SJCRH30 (cell line): ENCODE measurements at regions not wholly inside any gene's neighbourhood (a gene's known extent, or its start where the extent isn't known, plus 50 kb on each side); places are given as distances from the start of the nearest gene placed in this dataset.

Experiments
- DNase-seq, 2 experiments: peaks; one replicate each; pipeline ENCODE4 v3.0.0-alpha.2; 2015 to 2020
- H3K27ac ChIP-seq: fragments of 250-450 bp; sonication (Bioruptor Pico); 2 replicates; pipeline ENCODE4 v1.5.1; 2020; ENCODE audit warnings: mild to moderate bottlenecking, moderate library complexity
- H3K27me3 ChIP-seq: fragments of 250-450 bp; sonication (Bioruptor Pico); 2 replicates; pipeline ENCODE4 v1.5.1; 2020; ENCODE audit warnings: mild to moderate bottlenecking, moderate library complexity
- H3K36me3 ChIP-seq: fragments of 250-450 bp; sonication (Bioruptor Pico); 2 replicates; pipeline ENCODE4 v1.5.1; 2020; ENCODE audit warnings: mild to moderate bottlenecking, moderate library complexity
- H3K4me1 ChIP-seq: fragments of 250-450 bp; sonication (Bioruptor Pico); 2 replicates; pipeline ENCODE4 v1.5.1; 2020; ENCODE audit warnings: mild to moderate bottlenecking, moderate library complexity
- H3K4me3 ChIP-seq: fragments of 250-450 bp; sonication (Bioruptor Pico); 2 replicates; pipeline ENCODE4 v1.5.1; 2020; ENCODE audit warnings: mild to moderate bottlenecking, moderate library complexity
- H3K9me3 ChIP-seq: fragments of 250-450 bp; sonication (Bioruptor Pico); replicated peaks from 2 replicates; pipeline ENCODE4 v1.5.1; 2020; ENCODE audit warnings: mild to moderate bottlenecking, moderate library complexity

DNA sequence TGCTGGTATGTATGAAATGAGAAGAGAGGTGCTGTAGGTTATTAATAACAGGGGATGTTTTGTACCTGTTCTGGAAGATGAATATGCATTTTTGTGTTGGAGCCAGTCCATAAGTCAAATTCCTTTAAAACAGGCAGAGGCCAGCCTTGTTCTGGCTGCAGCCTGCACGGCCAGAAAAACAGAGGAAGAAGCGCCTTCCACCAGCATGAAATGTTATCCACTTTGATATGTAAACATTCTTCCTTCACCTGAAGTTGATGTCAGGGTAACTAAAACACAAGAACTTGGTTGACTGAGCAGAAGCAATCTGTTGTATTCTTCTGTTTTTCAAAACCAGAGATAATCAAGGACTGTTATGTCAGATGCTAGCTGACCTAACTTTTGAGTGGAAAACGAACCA is 237.9 kb upstream of the PLEKHG7 start:
- Histone ChIP-seq H3K4me1 (peaks cover 47% of the 10 kb centered on the region), H3K4me3 (peak overlapping the region; percentile 53), H3K27ac (peak overlapping the region; percentile 94), H3K27me3 (no peaks in the 10 kb centered on the region), H3K9me3 (no peaks in the 10 kb centered on the region), H3K36me3 (no peaks in the 10 kb centered on the region)
- DNase-seq = peak in 1 of 2 experiments; percentile 12

DNA sequence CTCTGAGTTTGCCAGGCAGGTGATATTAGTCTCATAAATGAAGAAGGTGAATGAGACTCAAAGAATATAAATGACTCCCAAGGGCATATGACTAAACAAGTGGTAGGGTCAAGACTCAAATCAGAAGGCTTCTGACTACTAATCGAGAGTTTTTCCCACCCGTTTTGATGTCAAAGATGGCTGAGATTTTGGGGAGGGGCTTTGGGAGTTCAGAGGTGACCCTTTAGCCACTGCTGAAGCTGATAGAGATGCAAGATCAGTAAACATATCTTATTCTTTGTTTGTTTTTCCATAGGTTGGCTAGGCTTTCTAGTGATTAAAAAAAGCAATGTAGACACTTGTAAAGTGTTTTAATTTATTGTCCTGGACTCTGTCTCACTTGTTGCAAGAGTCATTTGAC is 239.6 kb upstream of the PLEKHG7 start:
- no peaks in the 10 kb centered on the region for H3K27me3 ChIP-seq
- no peaks in the 10 kb centered on the region for H3K36me3 ChIP-seq
- no peak for DNase-seq
- H3K9me3 ChIP-seq = no peaks in the 10 kb centered on the region
- H3K4me1 ChIP-seq = peaks cover 34% of the 10 kb centered on the region
- H3K27ac ChIP-seq = no peak overlapping the region
- no peak overlapping the region for H3K4me3 ChIP-seq

DNA sequence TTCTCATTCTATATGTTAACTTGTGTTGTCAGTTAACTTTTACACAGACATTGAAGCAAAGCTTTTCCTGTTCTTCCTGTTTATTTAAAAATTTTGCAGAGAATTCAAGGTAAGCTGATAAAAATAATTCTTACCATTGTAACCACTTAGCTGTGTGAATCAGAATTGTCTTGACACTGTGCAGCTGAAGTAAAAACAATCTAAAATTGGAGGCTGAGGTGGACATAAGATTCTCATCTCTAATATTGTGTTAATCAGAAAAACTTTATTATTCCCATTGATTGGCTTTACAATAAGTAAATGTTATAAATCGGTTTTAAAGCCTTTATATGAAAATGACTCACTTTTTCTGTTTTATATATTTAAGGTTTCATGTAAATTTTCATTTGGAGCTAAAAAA is 240.3 kb upstream of the PLEKHG7 start:
- Histone ChIP-seq H3K36me3 (no peaks in the 10 kb centered on the region), H3K4me3 (no peak overlapping the region), H3K9me3 (no peaks in the 10 kb centered on the region), H3K4me1 (peaks cover 29% of the 10 kb centered on the region), H3K27me3 (no peaks in the 10 kb centered on the region), H3K27ac (no peak overlapping the region)
- DNase-seq = no peak

DNA sequence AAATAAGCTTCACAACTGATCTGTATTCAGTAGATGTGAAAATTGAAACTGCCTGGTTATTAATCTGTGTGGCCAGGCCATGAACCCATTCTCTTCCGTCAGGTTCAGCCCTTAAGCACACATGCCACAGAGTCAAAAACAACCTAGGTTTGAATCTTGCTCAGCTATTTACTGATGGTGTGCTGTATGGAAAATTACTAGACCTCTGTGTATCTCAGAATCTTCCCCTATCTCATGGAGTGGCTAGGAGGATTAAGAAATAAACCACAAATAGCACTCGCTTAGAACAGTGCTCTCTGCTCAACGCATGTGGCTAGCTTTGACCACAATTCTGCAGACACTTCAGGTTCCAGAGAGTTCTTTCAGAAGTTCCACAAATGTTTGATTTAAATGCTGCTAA is 240.7 kb upstream of the PLEKHG7 start:
- Histone ChIP-seq H3K4me3 (no peak overlapping the region), H3K36me3 (no peaks in the 10 kb centered on the region), H3K27ac (peak overlapping the region; percentile 13; the same call in 1 of the 2 replicates), H3K9me3 (no peaks in the 10 kb centered on the region), H3K27me3 (no peaks in the 10 kb centered on the region), H3K4me1 (peaks cover 29% of the 10 kb centered on the region)
- peak; percentile 24 to 59 for DNase-seq

DNA sequence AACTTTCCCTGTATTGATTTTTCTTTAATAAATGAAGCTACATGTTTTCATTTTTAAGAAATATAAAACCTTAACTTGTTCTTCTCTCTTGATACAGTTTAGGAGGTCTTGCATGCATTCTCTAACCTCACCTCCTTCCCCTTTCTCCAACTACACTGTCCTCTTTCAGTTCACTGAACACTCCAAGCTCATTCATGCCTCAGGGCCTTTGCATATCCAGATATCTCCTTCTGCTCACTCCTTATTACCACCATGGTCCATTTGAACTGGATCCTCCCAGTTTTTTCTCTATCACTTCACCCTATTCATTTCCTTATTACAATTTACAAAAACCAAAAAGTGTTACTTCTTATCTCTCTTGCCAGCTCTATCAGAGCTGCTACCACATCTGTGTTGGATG is 242.9 kb upstream of the PLEKHG7 start:
- Histone ChIP-seq H3K27ac (no peak overlapping the region), H3K9me3 (no peaks in the 10 kb centered on the region; the same call in 1 of the 2 replicates), H3K4me1 (peaks cover 25% of the 10 kb centered on the region), H3K27me3 (no peaks in the 10 kb centered on the region), H3K4me3 (no peak overlapping the region), H3K36me3 (no peaks in the 10 kb centered on the region)
- no peak for DNase-seq

DNA sequence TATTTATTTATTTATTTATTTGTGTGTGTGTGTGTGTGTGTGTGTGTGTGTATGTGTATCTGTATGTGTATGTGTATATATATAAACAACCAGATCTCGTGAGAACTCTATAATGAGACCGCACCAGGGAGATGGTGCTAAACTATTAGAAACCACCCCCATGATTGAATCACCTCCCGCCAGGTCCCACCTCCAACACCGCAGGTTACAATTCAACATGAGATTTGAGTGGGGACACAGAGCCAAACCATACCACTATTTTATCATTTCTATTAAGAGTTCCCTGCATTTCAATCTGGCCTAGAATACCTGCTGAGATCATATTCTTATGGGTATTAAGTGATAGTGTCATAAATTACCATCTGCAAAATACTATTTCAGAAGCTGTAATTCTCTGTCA is 243.8 kb upstream of the PLEKHG7 start:
- Histone ChIP-seq H3K9me3 (no peaks in the 10 kb centered on the region; the same call in 1 of the 2 replicates), H3K4me1 (peaks cover 26% of the 10 kb centered on the region), H3K27ac (no peak overlapping the region), H3K36me3 (no peaks in the 10 kb centered on the region), H3K4me3 (no peak overlapping the region), H3K27me3 (no peaks in the 10 kb centered on the region)
- no peak for DNase-seq

DNA sequence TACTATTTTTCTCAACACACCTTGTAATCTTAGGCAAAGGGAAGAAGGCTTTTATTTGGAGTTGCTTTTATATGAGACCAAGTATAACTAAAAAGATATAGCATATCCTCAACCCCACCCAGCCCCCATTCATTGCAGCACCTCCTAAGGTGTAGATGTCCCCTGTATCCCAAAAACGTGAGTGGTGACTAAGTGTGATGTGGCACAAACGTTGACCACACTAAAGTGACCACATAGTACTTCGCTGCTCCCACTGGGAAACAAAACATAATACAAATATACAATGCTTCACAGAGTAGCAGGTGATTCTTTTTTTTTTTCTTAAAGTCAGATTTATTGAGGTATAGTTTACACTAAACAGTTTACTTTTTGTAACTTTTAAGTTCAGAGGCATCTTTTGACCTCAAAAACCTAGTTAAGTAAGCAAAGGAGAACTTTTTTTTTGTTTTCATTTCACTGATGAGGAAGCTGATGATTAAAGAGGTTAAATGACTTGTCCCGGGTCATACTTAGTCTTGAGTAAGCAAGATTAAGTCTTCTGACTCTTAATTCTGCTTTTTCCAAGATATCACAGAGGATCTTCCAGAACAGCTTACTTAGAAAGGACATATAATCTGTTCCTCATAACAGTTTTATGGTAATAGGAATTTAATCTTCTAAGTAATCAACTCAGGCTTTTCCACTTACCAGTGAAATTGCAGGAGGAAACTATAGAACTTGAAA is 245.2 kb upstream of the PLEKHG7 start:
- DNase-seq = no peak
- H3K27me3 ChIP-seq = no peaks in the 10 kb centered on the region
- H3K4me3 ChIP-seq = no peak overlapping the region
- H3K4me1 ChIP-seq = peaks cover 31% of the 10 kb centered on the region
- H3K9me3 ChIP-seq = no peaks in the 10 kb centered on the region; the same call in 1 of the 2 replicates
- no peaks in the 10 kb centered on the region for H3K36me3 ChIP-seq
- H3K27ac ChIP-seq = no peak overlapping the region

DNA sequence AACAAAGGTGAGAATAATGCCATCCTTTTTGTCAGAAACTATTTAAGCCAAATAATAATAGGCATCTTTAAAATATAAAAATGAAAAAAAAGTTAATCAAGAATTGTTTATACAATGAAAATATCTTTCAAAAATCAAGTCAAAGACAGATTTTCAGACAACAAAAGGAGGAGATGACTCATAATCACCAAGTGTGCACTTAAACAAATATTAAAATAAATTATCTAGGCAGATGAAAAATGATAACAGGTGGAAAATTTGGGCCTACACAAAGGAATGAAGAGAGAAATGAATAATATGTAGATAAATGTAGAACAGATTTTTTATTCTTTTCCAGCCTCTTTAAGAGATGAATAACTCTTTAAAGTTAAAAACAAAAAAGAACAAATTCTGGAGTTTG is 250.0 kb upstream of the PLEKHG7 start:
- no peak for DNase-seq
- Histone ChIP-seq H3K27me3 (no peaks in the 10 kb centered on the region), H3K4me3 (no peak overlapping the region)

DNA sequence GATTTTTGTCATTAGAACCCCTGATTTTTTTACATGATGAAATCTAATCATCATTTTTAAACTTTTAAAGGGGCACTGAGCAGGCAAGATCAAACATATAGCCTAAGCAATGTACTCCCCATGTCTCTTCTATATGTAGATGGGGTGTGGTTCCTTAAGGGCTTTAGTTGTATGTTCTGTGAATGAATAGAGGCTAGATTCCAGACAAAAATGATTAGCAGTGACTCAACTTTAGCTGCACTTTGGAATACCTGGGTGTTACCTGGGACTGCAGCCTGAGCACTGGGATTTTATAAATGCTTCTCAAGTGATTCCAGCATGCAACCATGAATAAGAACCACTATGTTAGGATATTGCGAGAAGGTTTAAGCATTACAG is 256.7 kb upstream of the PLEKHG7 start:
- Histone ChIP-seq H3K9me3 (0 out of 2 replicates have a peak, but pooled peaks cover 2% of the 10 kb centered on the region), H3K27me3 (no peaks in the 10 kb centered on the region), H3K27ac (no peak overlapping the region), H3K36me3 (no peaks in the 10 kb centered on the region), H3K4me3 (no peak overlapping the region), H3K4me1 (peaks cover 14% of the 10 kb centered on the region)
- no peak for DNase-seq

More for the DNA sequence above, 250.0 kb upstream of the PLEKHG7 start:
- Histone ChIP-seq H3K9me3 (peaks cover 2% of the 10 kb centered on the region; the same call in 1 of the 2 replicates), H3K27ac (no peak overlapping the region), H3K36me3 (no peaks in the 10 kb centered on the region), H3K4me1 (peaks cover 21% of the 10 kb centered on the region)

DNA sequence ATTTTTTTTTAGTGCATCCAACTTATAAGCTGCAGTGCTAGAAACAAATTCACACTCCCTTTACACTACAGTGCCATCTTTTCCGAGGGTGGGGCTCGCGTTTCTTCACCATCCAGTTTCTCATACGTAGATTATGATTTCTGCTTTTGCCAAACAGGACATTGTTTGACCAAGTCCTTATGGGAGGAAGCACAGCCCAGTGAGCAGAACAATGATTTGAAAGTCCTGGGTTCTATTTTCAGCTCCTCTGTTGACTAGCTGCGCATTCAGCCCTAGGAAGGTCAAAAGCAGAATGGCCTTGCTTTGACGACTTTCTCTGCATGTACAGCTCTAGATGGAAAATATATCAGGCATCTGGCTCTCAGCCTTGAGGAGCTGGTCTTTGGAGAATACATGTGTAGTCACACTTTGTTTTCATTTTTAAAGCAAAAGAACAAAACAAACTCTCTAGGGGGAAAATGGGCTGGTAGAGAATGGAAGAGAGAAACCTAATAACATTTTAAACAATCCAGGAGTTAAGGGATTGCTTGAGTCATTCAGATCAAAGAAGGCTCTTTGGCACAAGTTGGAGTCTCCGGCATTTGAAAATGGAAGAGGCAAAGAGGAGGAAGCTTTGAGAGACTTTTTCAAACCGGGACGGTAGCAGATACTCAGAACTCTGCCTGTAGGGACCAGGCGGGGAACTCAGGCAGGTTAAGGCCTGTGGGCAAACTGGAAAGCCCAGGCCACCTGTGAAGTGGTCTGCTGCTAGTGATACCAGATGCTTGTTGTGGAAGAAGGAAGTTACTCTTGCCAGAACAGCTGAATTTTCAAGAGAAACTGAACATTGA is 257.3 kb upstream of the PLEKHG7 start:
- Histone ChIP-seq H3K4me3 (no peak overlapping the region), H3K36me3 (no peaks in the 10 kb centered on the region), H3K4me1 (peaks cover 14% of the 10 kb centered on the region), H3K9me3 (no peaks in the 10 kb centered on the region), H3K27me3 (no peaks in the 10 kb centered on the region), H3K27ac (no peak overlapping the region)
- no peak for DNase-seq

DNA sequence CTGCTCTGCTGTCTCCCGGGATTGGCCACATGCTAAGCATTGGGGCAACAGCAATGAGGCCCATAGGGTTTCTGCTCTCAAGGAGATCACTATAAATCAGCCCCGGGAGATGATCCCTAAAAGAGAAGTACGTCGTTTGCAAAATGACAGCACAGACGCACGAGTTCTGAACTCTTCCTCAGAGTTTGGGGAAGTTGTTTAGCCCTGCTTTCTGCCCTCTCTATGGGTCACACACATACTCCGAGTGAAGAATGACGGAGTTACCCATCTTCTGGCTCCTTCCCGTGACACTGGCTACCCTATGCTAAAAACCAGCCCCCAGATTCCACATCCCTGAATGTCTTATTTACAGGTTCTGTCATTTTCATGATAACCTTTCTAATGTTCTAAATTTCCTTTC is 258.0 kb upstream of the PLEKHG7 start:
- peaks cover 14% of the 10 kb centered on the region for H3K4me1 ChIP-seq
- H3K27me3 ChIP-seq = no peaks in the 10 kb centered on the region
- DNase-seq = no peak
- H3K27ac ChIP-seq = no peak overlapping the region
- no peak overlapping the region for H3K4me3 ChIP-seq
- H3K9me3 ChIP-seq = no peaks in the 10 kb centered on the region
- H3K36me3 ChIP-seq = no peaks in the 10 kb centered on the region

DNA sequence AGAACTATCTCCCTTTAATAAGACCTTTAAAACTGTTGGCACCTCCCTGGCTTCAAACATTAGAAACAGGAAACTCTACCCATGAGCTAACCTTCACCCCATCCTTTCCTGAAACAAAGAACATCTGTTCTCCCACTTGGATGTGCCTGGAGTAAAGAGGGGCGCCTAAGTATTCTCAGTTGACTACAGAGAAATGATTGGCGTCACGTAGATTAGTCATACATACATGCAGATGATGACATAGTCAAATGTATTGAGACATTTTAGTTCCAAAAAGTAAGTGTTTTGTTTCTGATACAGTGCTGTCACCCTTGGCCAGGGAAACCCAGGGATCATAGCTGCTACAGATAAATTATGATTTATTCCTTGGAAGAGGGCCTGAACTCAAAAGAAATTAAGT is 260.0 kb upstream of the PLEKHG7 start:
- H3K36me3 ChIP-seq = no peaks in the 10 kb centered on the region
- no peak overlapping the region for H3K27ac ChIP-seq
- peak; percentile 6 to 47 for DNase-seq
- H3K9me3 ChIP-seq = no peaks in the 10 kb centered on the region
- H3K27me3 ChIP-seq = no peaks in the 10 kb centered on the region
- H3K4me3 ChIP-seq = no peak overlapping the region
- peaks cover 14% of the 10 kb centered on the region for H3K4me1 ChIP-seq

DNA sequence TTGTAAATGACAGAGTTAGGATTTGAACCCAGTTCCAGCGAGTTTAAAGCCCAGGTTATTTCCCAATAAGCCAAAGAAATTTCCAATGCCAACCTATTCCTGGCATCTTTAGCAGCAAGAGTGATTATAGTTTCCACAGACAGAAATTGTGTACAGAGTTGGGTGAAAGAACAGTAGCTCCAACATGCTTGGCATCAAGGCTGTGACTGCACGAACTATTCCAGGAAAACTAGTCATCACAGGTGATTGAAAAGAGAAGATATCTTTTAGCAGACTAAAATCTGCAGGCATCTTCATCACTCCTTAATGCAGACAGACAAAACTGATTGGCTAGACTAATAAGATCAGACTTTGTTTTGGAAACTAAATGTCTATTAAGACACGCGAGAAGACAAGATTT is 262.7 kb upstream of the PLEKHG7 start:
- Histone ChIP-seq H3K4me1 (peaks cover 14% of the 10 kb centered on the region), H3K27ac (no peak overlapping the region), H3K4me3 (no peak overlapping the region), H3K27me3 (no peaks in the 10 kb centered on the region), H3K9me3 (no peaks in the 10 kb centered on the region), H3K36me3 (no peaks in the 10 kb centered on the region)
- DNase-seq = no peak

DNA sequence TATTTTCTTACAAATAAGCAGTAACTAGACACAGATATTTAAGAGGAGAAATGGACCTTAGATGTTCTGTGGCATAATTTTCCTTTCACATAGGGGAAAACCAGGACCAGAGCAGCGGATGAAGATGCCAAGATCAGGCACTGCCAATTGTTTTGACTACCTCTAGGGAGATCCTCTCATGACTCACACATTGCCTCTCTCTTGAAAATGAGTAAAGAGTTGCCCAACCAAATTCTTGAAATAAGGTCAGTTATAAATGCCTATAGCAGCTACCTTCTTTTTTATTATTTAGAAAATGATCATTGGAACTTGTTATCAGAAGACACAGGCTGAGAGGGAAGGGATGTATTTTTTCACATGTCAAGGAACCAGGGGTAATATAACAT is 263.4 kb upstream of the PLEKHG7 start:
- Histone ChIP-seq H3K36me3 (no peaks in the 10 kb centered on the region), H3K4me1 (peaks cover 14% of the 10 kb centered on the region), H3K27ac (no peak overlapping the region), H3K9me3 (no peaks in the 10 kb centered on the region), H3K4me3 (no peak overlapping the region), H3K27me3 (no peaks in the 10 kb centered on the region)
- no peak for DNase-seq

DNA sequence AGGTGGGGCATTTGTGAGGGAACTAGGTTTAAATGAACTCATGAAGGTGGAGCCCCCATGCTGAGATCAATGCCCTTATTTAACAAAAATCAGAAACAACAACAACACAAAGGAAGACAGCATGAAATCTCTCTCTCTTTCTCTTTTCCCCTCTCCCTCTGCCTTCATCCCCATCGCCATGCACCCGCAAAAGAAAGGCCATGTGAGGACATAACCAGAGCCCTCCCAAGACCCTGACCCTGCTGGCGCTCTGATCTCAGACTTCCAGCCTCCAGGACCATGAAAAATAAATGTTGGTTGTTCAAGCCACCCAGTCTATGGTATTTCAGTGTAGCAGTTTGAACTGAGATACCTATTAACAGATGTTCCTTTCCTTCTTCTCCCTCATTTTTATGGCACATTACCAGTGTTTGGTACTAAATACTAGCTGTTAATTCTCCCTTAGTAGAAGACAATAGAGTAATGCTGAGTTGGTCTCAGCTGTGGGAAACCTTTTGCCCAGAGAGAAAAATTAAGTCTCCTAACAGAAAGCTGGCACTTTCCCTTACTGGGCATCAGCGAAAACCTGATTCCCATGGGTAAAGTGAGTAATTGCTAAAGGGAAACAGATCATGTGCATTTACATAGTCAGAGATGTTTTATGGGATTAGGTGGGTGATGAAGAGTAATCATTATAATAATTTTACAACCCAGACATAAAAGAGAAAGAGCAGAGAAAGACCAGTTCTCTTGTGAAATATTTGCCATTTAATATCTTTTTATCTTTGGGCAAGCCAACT is 264.0 kb upstream of the PLEKHG7 start:
- DNase-seq = no peak

More for the DNA sequence above, 264.0 kb upstream of the PLEKHG7 start:
- Histone ChIP-seq H3K27ac (no peak overlapping the region), H3K4me3 (no peak overlapping the region), H3K27me3 (no peaks in the 10 kb centered on the region), H3K9me3 (no peaks in the 10 kb centered on the region), H3K36me3 (no peaks in the 10 kb centered on the region), H3K4me1 (peaks cover 14% of the 10 kb centered on the region)
